Fibroblast of mammary gland (primary cell): ENCODE measurements at regions not wholly inside any gene's neighbourhood (a gene's known extent, or its start where the extent isn't known, plus 50 kb on each side); places are given as distances from the start of the nearest gene placed in this dataset.
A peak's percentile ranks its signal among the peaks of the same experiment; 100 is the strongest.

Source experiments
- DNase-seq: peaks from one replicate; pipeline ENCODE4 v3.0.0-alpha.2; 2010; ENCODE audit warnings: low read depth
- H3K4me3 ChIP-seq: 2 replicates; pipeline ENCODE4 v1.5.1; 2011; ENCODE audit warnings: low read depth, mild to moderate bottlenecking, low read length, moderate library complexity; ENCODE audit not compliant: control insufficient read depth
- TF ChIP-seq, protein P1 (sequence below): conservative IDR thresholded peaks from 2 replicates; pipeline ENCODE4 v1.5.1; 2011; ENCODE audit warnings: low read depth, low read length, inconsistent platforms; ENCODE audit not compliant: control insufficient read depth, insufficient read depth

DNA sequence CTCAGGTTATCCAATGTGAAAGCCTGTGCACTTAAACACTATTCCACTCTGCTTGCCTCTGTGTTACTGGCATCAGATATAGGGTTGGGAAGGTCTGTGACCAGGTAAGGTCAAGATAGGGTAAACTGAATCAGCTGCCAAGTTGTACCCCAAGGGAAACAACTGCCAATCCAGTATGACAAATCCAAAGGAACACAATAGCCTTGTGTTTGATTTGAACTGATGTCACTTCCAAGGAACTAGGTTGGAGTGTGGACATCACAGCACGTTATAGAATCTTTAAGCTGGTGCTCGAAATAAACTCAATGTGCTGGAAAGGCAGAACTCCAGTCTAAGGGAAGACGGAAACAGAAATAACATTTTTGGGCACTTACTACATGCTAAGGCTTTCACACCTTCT is 223.4 kb upstream of the BTG1 start:
- no peak overlapping the region for H3K4me3 ChIP-seq
- TF ChIP-seq, protein P1, sequence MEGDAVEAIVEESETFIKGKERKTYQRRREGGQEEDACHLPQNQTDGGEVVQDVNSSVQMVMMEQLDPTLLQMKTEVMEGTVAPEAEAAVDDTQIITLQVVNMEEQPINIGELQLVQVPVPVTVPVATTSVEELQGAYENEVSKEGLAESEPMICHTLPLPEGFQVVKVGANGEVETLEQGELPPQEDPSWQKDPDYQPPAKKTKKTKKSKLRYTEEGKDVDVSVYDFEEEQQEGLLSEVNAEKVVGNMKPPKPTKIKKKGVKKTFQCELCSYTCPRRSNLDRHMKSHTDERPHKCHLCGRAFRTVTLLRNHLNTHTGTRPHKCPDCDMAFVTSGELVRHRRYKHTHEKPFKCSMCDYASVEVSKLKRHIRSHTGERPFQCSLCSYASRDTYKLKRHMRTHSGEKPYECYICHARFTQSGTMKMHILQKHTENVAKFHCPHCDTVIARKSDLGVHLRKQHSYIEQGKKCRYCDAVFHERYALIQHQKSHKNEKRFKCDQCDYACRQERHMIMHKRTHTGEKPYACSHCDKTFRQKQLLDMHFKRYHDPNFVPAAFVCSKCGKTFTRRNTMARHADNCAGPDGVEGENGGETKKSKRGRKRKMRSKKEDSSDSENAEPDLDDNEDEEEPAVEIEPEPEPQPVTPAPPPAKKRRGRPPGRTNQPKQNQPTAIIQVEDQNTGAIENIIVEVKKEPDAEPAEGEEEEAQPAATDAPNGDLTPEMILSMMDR, result no peak
- no peak for DNase-seq

DNA sequence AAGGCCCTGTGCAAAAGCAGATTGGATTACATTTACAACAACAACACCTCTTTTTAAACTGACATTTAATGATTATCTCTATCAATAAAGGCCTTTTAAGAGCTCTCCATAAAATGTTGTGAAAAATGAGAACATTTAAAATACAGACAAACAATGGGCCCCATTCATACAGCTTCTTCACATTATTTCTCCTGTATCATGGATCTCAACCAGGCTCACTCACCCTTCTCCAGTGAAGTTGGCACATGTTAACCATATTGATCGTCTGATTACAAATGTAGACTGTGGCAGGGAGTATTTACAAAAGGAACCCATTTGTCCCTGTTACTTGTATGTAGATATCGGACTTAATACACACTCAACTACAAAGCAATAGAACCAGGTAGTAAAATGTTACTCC is 220.2 kb upstream of the BTG1 start:
- TF ChIP-seq, protein P1, result no peak
- DNase-seq, result no peak
- no peak overlapping the region for H3K4me3 ChIP-seq

DNA sequence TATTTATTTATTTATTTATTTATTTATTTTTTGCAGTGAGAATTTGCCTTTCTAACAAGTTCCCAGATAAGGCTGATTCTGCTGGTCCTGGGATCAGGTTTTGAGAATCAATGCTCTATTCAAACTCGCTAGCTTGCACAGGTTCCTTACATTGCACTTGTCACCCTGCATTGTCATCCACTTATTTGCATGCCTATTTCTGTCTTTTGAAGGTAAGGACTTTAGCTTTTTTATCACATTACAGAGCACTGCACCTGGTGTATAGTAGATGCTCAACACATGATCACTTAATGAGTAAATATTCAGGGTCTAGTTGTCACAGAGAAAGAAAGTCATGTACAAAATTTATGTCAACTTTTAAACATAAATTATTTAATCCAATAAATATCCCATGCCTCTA is 219.7 kb upstream of the BTG1 start:
- H3K4me3 ChIP-seq, result no peak overlapping the region
- TF ChIP-seq, protein P1, result no peak
- DNase-seq, result no peak

DNA sequence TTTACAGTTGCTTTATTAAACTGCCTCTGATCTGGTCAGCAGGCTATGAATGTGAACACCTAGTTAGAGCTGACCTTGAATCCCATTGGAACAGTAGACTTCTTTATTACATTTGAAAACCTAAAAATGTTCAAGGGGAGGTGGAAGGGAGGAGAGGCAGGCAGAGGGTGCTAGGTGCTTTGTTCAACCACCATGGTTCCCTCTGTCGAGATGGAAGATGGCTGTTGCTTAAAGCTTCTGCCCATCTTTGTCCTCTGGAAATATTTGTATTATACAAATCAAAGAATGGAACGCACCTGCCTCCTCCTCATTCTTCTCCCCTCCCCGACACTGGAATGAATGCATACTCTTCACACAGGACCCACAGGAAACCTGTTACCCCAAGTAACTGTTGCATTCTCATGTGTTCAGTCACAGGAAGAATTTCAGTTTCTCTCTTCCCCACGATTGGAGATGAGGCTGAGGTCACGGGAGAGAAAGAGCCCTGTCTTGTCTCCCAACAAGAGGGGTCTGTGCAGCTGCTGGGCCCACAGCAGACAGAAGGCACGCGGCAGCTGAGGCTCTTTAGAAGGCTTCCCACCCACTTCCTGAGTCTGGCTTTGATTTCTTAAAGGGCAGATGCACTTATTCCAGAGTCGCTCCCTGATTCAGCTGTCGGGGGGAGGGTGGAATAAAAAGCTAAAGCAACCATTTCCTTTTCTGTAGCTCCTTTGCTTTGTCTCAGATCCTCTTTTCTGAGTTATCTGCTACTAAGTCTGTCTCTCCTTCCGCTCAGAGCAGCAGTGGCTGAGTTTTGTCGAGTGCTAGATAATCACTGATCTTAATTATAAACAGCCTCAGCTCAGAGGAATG is 217.9 kb upstream of the BTG1 start:
- peak; percentile 46 for DNase-seq
- TF ChIP-seq, protein P1, result no peak
- H3K4me3 ChIP-seq, result no peak overlapping the region

DNA sequence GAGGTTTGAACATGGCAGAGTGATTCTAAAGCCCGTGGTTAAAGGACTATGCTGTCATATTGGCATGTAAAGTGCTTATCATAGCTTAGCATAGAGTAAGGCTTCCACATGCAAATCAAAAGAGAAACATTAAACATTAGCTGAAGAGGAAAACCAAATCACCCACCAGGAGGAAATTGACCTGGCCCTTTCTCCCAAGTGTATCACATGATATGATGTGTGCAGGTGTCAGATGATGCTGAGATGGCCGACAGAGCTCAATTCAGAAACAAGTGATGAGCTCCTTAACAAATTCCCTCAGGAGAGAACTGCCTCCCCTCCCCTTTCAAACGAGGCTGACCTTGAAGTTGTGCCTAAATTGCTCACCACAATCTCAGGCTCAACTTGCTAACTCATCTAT is 217.1 kb upstream of the BTG1 start:
- no peak for DNase-seq
- no peak overlapping the region for H3K4me3 ChIP-seq
- TF ChIP-seq, protein P1, result no peak

DNA sequence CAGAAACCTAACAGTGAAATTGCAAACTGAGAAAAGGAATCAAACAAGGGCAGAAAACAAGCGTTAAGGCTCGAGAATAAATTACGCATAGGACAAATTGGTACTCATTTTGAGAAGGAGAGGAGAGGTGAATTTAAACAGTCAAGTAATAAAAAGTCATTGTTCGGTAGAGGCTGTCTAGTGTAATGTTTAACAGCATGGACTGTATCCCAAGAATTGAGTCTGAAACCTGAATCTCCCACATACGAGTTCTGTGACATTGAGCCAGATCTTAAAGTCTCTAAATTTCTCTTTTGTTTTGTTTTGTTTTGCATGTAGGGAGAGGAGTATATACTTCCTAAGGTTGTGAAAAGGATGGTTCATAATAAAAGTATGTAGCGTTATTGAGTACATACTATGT is 216.5 kb upstream of the BTG1 start:
- no peak overlapping the region for H3K4me3 ChIP-seq
- TF ChIP-seq, protein P1, result no peak
- no peak for DNase-seq
